Natural killer cell (primary cell): ENCODE measurements at regions not wholly inside any gene's neighbourhood (a gene's known extent, or its start where the extent isn't known, plus 50 kb on each side); places are given as distances from the start of the nearest gene placed in this dataset.

Experiments used
- ATAC-seq, 3 donors: fragments of 150-1000 bp in 2 of 3; fragments of 200-7000 bp in 1 of 3; cut with Tn5 transposase; 1 replicate in 1 of 3; 2 replicates in 2 of 3; pipeline ENCODE4 v1.10.0; 2021; ENCODE audit warnings: mild to moderate bottlenecking in 2 of 3, moderate library complexity in 2 of 3
- DNase-seq, 2 donors: peaks; one replicate each; pipeline versions ENCODE4 v3.0.0 to v3.0.0-alpha.2; 2013 to 2021; ENCODE audit warnings: mixed read lengths in 1 of 2
- H3K27ac ChIP-seq: one replicate; pipeline ENCODE4 v1.5.1; 2013; ENCODE audit warnings: mild to moderate bottlenecking, low read length
- H3K27me3 ChIP-seq: one replicate; pipeline ENCODE4 v1.6.1; 2013; ENCODE audit warnings: low read length; ENCODE audit not compliant: control insufficient read depth, insufficient read depth
- H3K36me3 ChIP-seq: one replicate; pipeline ENCODE4 v1.6.1; 2013; ENCODE audit warnings: low read length; ENCODE audit not compliant: control insufficient read depth, insufficient read depth
- H3K4me1 ChIP-seq: one replicate; pipeline ENCODE4 v1.6.1; 2013; ENCODE audit warnings: low read length; ENCODE audit not compliant: control insufficient read depth, insufficient read depth
- H3K4me3 ChIP-seq: one replicate; pipeline ENCODE4 v1.5.1; 2013; ENCODE audit warnings: low read length
- H3K9me3 ChIP-seq: one replicate; pipeline ENCODE4 v1.6.1; 2013; ENCODE audit warnings: low read length; ENCODE audit not compliant: control insufficient read depth, insufficient read depth
- H3K27ac Mint-ChIP-seq, 2 donors: one replicate each; pipeline ENCODE4 v1.8.0; 2022; ENCODE audit warnings: mild to moderate bottlenecking in 2 of 2, mixed read lengths in 2 of 2, moderate library complexity in 1 of 2
- H3K27me3 Mint-ChIP-seq, 2 donors: one replicate each; pipeline ENCODE4 v1.8.0; 2022; ENCODE audit warnings: low read depth in 2 of 2, mixed read lengths in 2 of 2
- H3K36me3 Mint-ChIP-seq: one replicate; pipeline ENCODE4 v1.8.0; 2022; ENCODE audit warnings: mixed read lengths
- H3K4me1 Mint-ChIP-seq, 2 donors: one replicate each; pipeline ENCODE4 v1.8.0; 2022; ENCODE audit warnings: mixed read lengths in 2 of 2
- H3K4me3 Mint-ChIP-seq: one replicate; pipeline ENCODE4 v1.8.0; 2022; ENCODE audit warnings: mild to moderate bottlenecking, moderate library complexity, mixed read lengths
- H3K9me3 Mint-ChIP-seq, 2 donors: one replicate each; pipeline ENCODE4 v1.8.0; 2022; ENCODE audit warnings: mixed read lengths in 2 of 2
- CTCF ChIP-seq: fragments of 200-600 bp; IDR thresholded peaks from one replicate; pipeline ENCODE4 v1.8.0; 2022; ENCODE audit warnings: antibody characterized with exemption
- WGBS: methylation state at CpG from one replicate; pipeline ENCODE4 v1.1.7; 2013; ENCODE audit warnings: missing lambda C conversion rate; ENCODE audit not compliant: insufficient coverage; 5-methylcytosine and 5-hydroxymethylcytosine counted together
- intact Hi-C: fragments of 100-400 bp; cut with micrococcal nuclease; formaldehyde crosslinking; loops from one replicate; pipeline ENCODE4 v1.14.2; 2022

GRCh38 chr7:125602441-125602840 lies 672.8 kb upstream of the POT1 start:
- WGBS = no CpG with 5 or more reads among the region's 1 CpG
- no peaks in the 10 kb centered on the region for H3K9me3 ChIP-seq
- Mint-ChIP-seq H3K9me3 (peaks cover 0 to 5% of the 10 kb centered on the region in 2 donors), H3K36me3 (no peaks in the 10 kb centered on the region), H3K4me1 (no peaks in the 10 kb centered on the region), H3K4me3 (no peak overlapping the region), H3K27me3 (no peaks in the 10 kb centered on the region), H3K27ac (no peak overlapping the region)
- no peak for ATAC-seq
- no peak overlapping the region for H3K4me3 ChIP-seq
- H3K27me3 ChIP-seq = no peaks in the 10 kb centered on the region
- TF ChIP-seq CTCF = no peak
- H3K36me3 ChIP-seq = no peaks in the 10 kb centered on the region
- intact Hi-C loops = no loop called here
- H3K4me1 ChIP-seq = no peaks in the 10 kb centered on the region
- no peak overlapping the region for H3K27ac ChIP-seq
- no peak for DNase-seq

GRCh38 chr7:125599387-125599786 lies 669.8 kb upstream of the POT1 start:
- ATAC-seq = no peak
- no peak overlapping the region for H3K27ac ChIP-seq
- Mint-ChIP-seq H3K4me1 (no peaks in the 10 kb centered on the region), H3K27ac (no peak overlapping the region), H3K27me3 (no peaks in the 10 kb centered on the region), H3K4me3 (no peak overlapping the region), H3K9me3 (peaks cover 0 to 4% of the 10 kb centered on the region in 2 donors), H3K36me3 (no peaks in the 10 kb centered on the region)
- H3K9me3 ChIP-seq = no peaks in the 10 kb centered on the region
- WGBS = 87% methylated on average over 2 of the region's 3 CpGs
- no peaks in the 10 kb centered on the region for H3K4me1 ChIP-seq
- H3K36me3 ChIP-seq = no peaks in the 10 kb centered on the region
- no peak for DNase-seq
- no peaks in the 10 kb centered on the region for H3K27me3 ChIP-seq
- intact Hi-C loops = no loop called here
- H3K4me3 ChIP-seq = no peak overlapping the region
- TF ChIP-seq CTCF = no peak

GRCh38 chr7:125592331-125592730 lies 662.7 kb upstream of the POT1 start:
- no peak overlapping the region for H3K4me3 ChIP-seq
- ATAC-seq = no peak
- H3K4me1 ChIP-seq = no peaks in the 10 kb centered on the region
- no peaks in the 10 kb centered on the region for H3K27me3 ChIP-seq
- Mint-ChIP-seq H3K36me3 (no peaks in the 10 kb centered on the region), H3K4me1 (no peaks in the 10 kb centered on the region), H3K27me3 (no peaks in the 10 kb centered on the region), H3K9me3 (peaks cover 0 to 2% of the 10 kb centered on the region in 2 donors), H3K4me3 (no peak overlapping the region), H3K27ac (no peak overlapping the region)
- H3K27ac ChIP-seq = no peak overlapping the region
- no peaks in the 10 kb centered on the region for H3K9me3 ChIP-seq
- no peak for TF ChIP-seq CTCF
- WGBS = 67% methylated on average over 5 of the region's 6 CpGs
- no peaks in the 10 kb centered on the region for H3K36me3 ChIP-seq
- intact Hi-C loops = no loop called here
- DNase-seq = no peak

- Histone ChIP-seq H3K9me3 (no peaks in the 10 kb centered on the region), H3K4me3 (no peak overlapping the region), H3K36me3 (no peaks in the 10 kb centered on the region), H3K4me1 (no peaks in the 10 kb centered on the region), H3K27me3 (no peaks in the 10 kb centered on the region), H3K27ac (no peak overlapping the region)
- Mint-ChIP-seq H3K4me3 (no peak overlapping the region), H3K36me3 (no peaks in the 10 kb centered on the region), H3K4me1 (no peaks in the 10 kb centered on the region), H3K27ac (no peak overlapping the region), H3K9me3 (peaks cover 4 to 9% of the 10 kb centered on the region in 2 donors), H3K27me3 (no peaks in the 10 kb centered on the region)
- no peak for TF ChIP-seq CTCF
- DNase-seq (no peak), ATAC-seq (no peak)
- WGBS = 60% methylated on average over 2 of the region's 4 CpGs
- intact Hi-C loops = no loop called here
Observed at GRCh38 chr7:125573126-125573525, 643.5 kb upstream of the POT1 start.
